ENCODE measurements at regions not wholly inside any gene's neighbourhood (a gene's known extent, or its start where the extent isn't known, plus 50 kb on each side); places are given as distances from the start of the nearest gene placed in this dataset.

- no peak for DNase-seq (ENCODE audit: low read depth)
Measured at GRCh38 chr18:47543080-47543479, 291.6 kb upstream of the SKOR2 start.

- DNase-seq (ENCODE audit: low read depth) = no peak
Measured at GRCh38 chr18:47542551-47542950, 291.1 kb upstream of the SKOR2 start.

GRCh38 chr18:47531717-47532116 is 280.3 kb upstream of the SKOR2 start:
- DNase-seq (ENCODE audit: low read depth) = no peak

- DNase-seq (ENCODE audit: low read depth) = no peak
Measured at GRCh38 chr18:47530695-47531094, 279.2 kb upstream of the SKOR2 start.

GRCh38 chr18:47528343-47528742 is 276.9 kb upstream of the SKOR2 start:
- no peak for DNase-seq (ENCODE audit: low read depth)

GRCh38 chr18:47526147-47526546 is 274.7 kb upstream of the SKOR2 start:
- DNase-seq (ENCODE audit: low read depth) = no peak

GRCh38 chr18:47522359-47522758 is 270.9 kb upstream of the SKOR2 start:
- no peak for DNase-seq (ENCODE audit: low read depth)

- no peak for DNase-seq (ENCODE audit: low read depth)
Measured at GRCh38 chr18:47520263-47520662, 268.8 kb upstream of the SKOR2 start.

- no peak for DNase-seq (ENCODE audit: low read depth)
Measured at GRCh38 chr18:47519706-47520105, 268.2 kb upstream of the SKOR2 start.

GRCh38 chr18:47519277-47519676 is 267.8 kb upstream of the SKOR2 start:
- DNase-seq (ENCODE audit: low read depth) = no peak

- DNase-seq (ENCODE audit: low read depth) = no peak
Measured at GRCh38 chr18:47513614-47514013, 262.2 kb upstream of the SKOR2 start.

GRCh38 chr18:47512726-47513435 is 261.4 kb upstream of the SKOR2 start:
- DNase-seq (ENCODE audit: low read depth) = no peak

GRCh38 chr18:47512056-47512455 is 260.6 kb upstream of the SKOR2 start:
- DNase-seq (ENCODE audit: low read depth) = no peak

GRCh38 chr18:47510831-47511230 is 259.4 kb upstream of the SKOR2 start:
- no peak for DNase-seq (ENCODE audit: low read depth)

- no peak for DNase-seq (ENCODE audit: low read depth)
Measured at GRCh38 chr18:47507651-47508050, 256.2 kb upstream of the SKOR2 start.

GRCh38 chr18:47506897-47507296 is 255.4 kb upstream of the SKOR2 start:
- no peak for DNase-seq (ENCODE audit: low read depth)

- DNase-seq (ENCODE audit: low read depth) = no peak
Measured at GRCh38 chr18:47501946-47502345, 250.5 kb upstream of the SKOR2 start.

GRCh38 chr18:47500930-47501329 is 249.5 kb upstream of the SKOR2 start:
- DNase-seq (ENCODE audit: low read depth) = no peak

GRCh38 chr18:47492691-47493090 is 241.2 kb upstream of the SKOR2 start:
- no peak for DNase-seq (ENCODE audit: low read depth)

- no peak for DNase-seq (ENCODE audit: low read depth)
Measured at GRCh38 chr18:47490882-47491281, 239.4 kb upstream of the SKOR2 start.

- no peak for DNase-seq (ENCODE audit: low read depth)
Measured at GRCh38 chr18:47485221-47485797, 233.8 kb upstream of the SKOR2 start.

GRCh38 chr18:47484068-47484467 is 232.6 kb upstream of the SKOR2 start:
- DNase-seq (ENCODE audit: low read depth) = no peak

- DNase-seq (ENCODE audit: low read depth) = no peak
Measured at GRCh38 chr18:47480166-47480565, 228.7 kb upstream of the SKOR2 start.

- no peak for DNase-seq (ENCODE audit: low read depth)
Measured at GRCh38 chr18:47471784-47472183, 220.3 kb upstream of the SKOR2 start.

Data from iris pigment epithelial cell (primary cell).